Left hindlimb (tissue), 1 donor: ENCODE measurements at regions not wholly inside any gene's neighbourhood (a gene's known extent, or its start where the extent isn't known, plus 50 kb on each side); places are given as distances from the start of the nearest gene placed in this dataset.
"Not testable (repeated sequence)": the region's sequence is repeated elsewhere in the genome, so short reads cannot be mapped to it uniquely, and the experiment has no call there.

ENCODE experiments used
- DNase-seq: peaks from one replicate; pipeline ENCODE4 v3.0.0-alpha.2; 2018

- DNase-seq, result not testable (repeated sequence)
These were observed 270.4 kb upstream of the PLCXD1 start for GRCh38 chrX:10469-11458.

- DNase-seq, result peak; percentile 18
These were observed 267.2 kb upstream of the PLCXD1 start for GRCh38 chrX:13821-14443.

- DNase-seq, result not testable (repeated sequence)
These were observed 266.7 kb upstream of the PLCXD1 start for GRCh38 chrX:14452-14851.

- DNase-seq, result not testable (repeated sequence)
These were observed 262.3 kb upstream of the PLCXD1 start for GRCh38 chrX:18768-19454.

- not testable (repeated sequence) for DNase-seq
These were observed 261.7 kb upstream of the PLCXD1 start for GRCh38 chrX:19455-19827.

GRCh38 chrX:19912-20571, 261.1 kb upstream of the PLCXD1 start:
- DNase-seq, result peak; percentile 41

GRCh38 chrX:24139-24538, 257.0 kb upstream of the PLCXD1 start:
- not testable (repeated sequence) for DNase-seq
